ENCODE measurements at regions not wholly inside any gene's neighbourhood (a gene's known extent, or its start where the extent isn't known, plus 50 kb on each side); places are given as distances from the start of the nearest gene placed in this dataset.

GRCh38 chr4:96134806-96135205, 294.9 kb downstream of the PDHA2 start:
- no peak overlapping the region for H3K27ac ChIP-seq (ENCODE audit: low read depth, low read length)
- no peaks in the 10 kb centered on the region for H3K79me2 ChIP-seq (ENCODE audit: control insufficient read depth, insufficient read depth, low read length, unreplicated experiment)
- H3K36me3 ChIP-seq (ENCODE audit: insufficient read depth, low read length) = no peaks in the 10 kb centered on the region
- H3K4me3 ChIP-seq (ENCODE audit: low read depth, low read length) = no peak overlapping the region
- H3K27me3 ChIP-seq (ENCODE audit: insufficient read depth, low read length) = no peaks in the 10 kb centered on the region
- no peaks in the 10 kb centered on the region for H3K4me1 ChIP-seq (ENCODE audit: control insufficient read depth, insufficient read depth, low read length, unreplicated experiment)
- H2AFZ ChIP-seq (ENCODE audit: low read length, unreplicated experiment) = no peak overlapping the region

GRCh38 chr4:96136056-96136455, 296.2 kb downstream of the PDHA2 start:
- no peaks in the 10 kb centered on the region for H3K27me3 ChIP-seq (ENCODE audit: insufficient read depth, low read length)
- H3K36me3 ChIP-seq (ENCODE audit: insufficient read depth, low read length) = no peaks in the 10 kb centered on the region
- H2AFZ ChIP-seq (ENCODE audit: low read length, unreplicated experiment) = no peak overlapping the region
- H3K27ac ChIP-seq (ENCODE audit: low read depth, low read length) = no peak overlapping the region
- H3K4me3 ChIP-seq (ENCODE audit: low read depth, low read length) = no peak overlapping the region
- H3K79me2 ChIP-seq (ENCODE audit: control insufficient read depth, insufficient read depth, low read length, unreplicated experiment) = no peaks in the 10 kb centered on the region
- no peaks in the 10 kb centered on the region for H3K4me1 ChIP-seq (ENCODE audit: control insufficient read depth, insufficient read depth, low read length, unreplicated experiment)

- Histone ChIP-seq H3K79me2 (ENCODE audit: control insufficient read depth, insufficient read depth, low read length, unreplicated experiment) (no peaks in the 10 kb centered on the region), H3K4me1 (ENCODE audit: control insufficient read depth, insufficient read depth, low read length, unreplicated experiment) (no peaks in the 10 kb centered on the region), H3K36me3 (ENCODE audit: insufficient read depth, low read length) (no peaks in the 10 kb centered on the region), H3K27me3 (ENCODE audit: insufficient read depth, low read length) (no peaks in the 10 kb centered on the region), H3K4me3 (ENCODE audit: low read depth, low read length) (no peak overlapping the region), H2AFZ (ENCODE audit: low read length, unreplicated experiment) (no peak overlapping the region), H3K27ac (ENCODE audit: low read depth, low read length) (no peak overlapping the region)
Measured at GRCh38 chr4:96139251-96139929, 299.5 kb downstream of the PDHA2 start.

GRCh38 chr4:96145601-96146000, 305.7 kb downstream of the PDHA2 start:
- Histone ChIP-seq H2AFZ (ENCODE audit: low read length, unreplicated experiment) (no peak overlapping the region), H3K4me1 (ENCODE audit: control insufficient read depth, insufficient read depth, low read length, unreplicated experiment) (no peaks in the 10 kb centered on the region), H3K36me3 (ENCODE audit: insufficient read depth, low read length) (no peaks in the 10 kb centered on the region), H3K4me3 (ENCODE audit: low read depth, low read length) (no peak overlapping the region), H3K79me2 (ENCODE audit: control insufficient read depth, insufficient read depth, low read length, unreplicated experiment) (no peaks in the 10 kb centered on the region), H3K27ac (ENCODE audit: low read depth, low read length) (no peak overlapping the region), H3K27me3 (ENCODE audit: insufficient read depth, low read length) (no peaks in the 10 kb centered on the region)

- H3K4me1 ChIP-seq (ENCODE audit: control insufficient read depth, insufficient read depth, low read length, unreplicated experiment) = no peaks in the 10 kb centered on the region
- H3K79me2 ChIP-seq (ENCODE audit: control insufficient read depth, insufficient read depth, low read length, unreplicated experiment) = no peaks in the 10 kb centered on the region
- H3K27ac ChIP-seq (ENCODE audit: low read depth, low read length) = no peak overlapping the region
- no peaks in the 10 kb centered on the region for H3K36me3 ChIP-seq (ENCODE audit: insufficient read depth, low read length)
- H2AFZ ChIP-seq (ENCODE audit: low read length, unreplicated experiment) = no peak overlapping the region
- H3K27me3 ChIP-seq (ENCODE audit: insufficient read depth, low read length) = no peaks in the 10 kb centered on the region
- H3K4me3 ChIP-seq (ENCODE audit: low read depth, low read length) = no peak overlapping the region
Measured at GRCh38 chr4:96146686-96147085, 306.8 kb downstream of the PDHA2 start.

GRCh38 chr4:96149894-96150293, 310.0 kb downstream of the PDHA2 start:
- no peaks in the 10 kb centered on the region for H3K4me1 ChIP-seq (ENCODE audit: control insufficient read depth, insufficient read depth, low read length, unreplicated experiment)
- no peak overlapping the region for H3K27ac ChIP-seq (ENCODE audit: low read depth, low read length)
- H3K79me2 ChIP-seq (ENCODE audit: control insufficient read depth, insufficient read depth, low read length, unreplicated experiment) = no peaks in the 10 kb centered on the region
- H3K27me3 ChIP-seq (ENCODE audit: insufficient read depth, low read length) = no peaks in the 10 kb centered on the region
- H2AFZ ChIP-seq (ENCODE audit: low read length, unreplicated experiment) = no peak overlapping the region
- no peak overlapping the region for H3K4me3 ChIP-seq (ENCODE audit: low read depth, low read length)
- H3K36me3 ChIP-seq (ENCODE audit: insufficient read depth, low read length) = no peaks in the 10 kb centered on the region

- Histone ChIP-seq H3K4me3 (ENCODE audit: low read depth, low read length) (no peak overlapping the region), H3K27me3 (ENCODE audit: insufficient read depth, low read length) (no peaks in the 10 kb centered on the region), H3K27ac (ENCODE audit: low read depth, low read length) (no peak overlapping the region), H3K36me3 (ENCODE audit: insufficient read depth, low read length) (no peaks in the 10 kb centered on the region), H3K79me2 (ENCODE audit: control insufficient read depth, insufficient read depth, low read length, unreplicated experiment) (no peaks in the 10 kb centered on the region), H2AFZ (ENCODE audit: low read length, unreplicated experiment) (no peak overlapping the region), H3K4me1 (ENCODE audit: control insufficient read depth, insufficient read depth, low read length, unreplicated experiment) (no peaks in the 10 kb centered on the region)
Measured at GRCh38 chr4:96150466-96150865, 310.6 kb downstream of the PDHA2 start.

GRCh38 chr4:96152824-96153223, 312.9 kb downstream of the PDHA2 start:
- no peak overlapping the region for H3K27ac ChIP-seq (ENCODE audit: low read depth, low read length)
- H3K4me1 ChIP-seq (ENCODE audit: control insufficient read depth, insufficient read depth, low read length, unreplicated experiment) = no peaks in the 10 kb centered on the region
- no peaks in the 10 kb centered on the region for H3K36me3 ChIP-seq (ENCODE audit: insufficient read depth, low read length)
- H3K27me3 ChIP-seq (ENCODE audit: insufficient read depth, low read length) = no peaks in the 10 kb centered on the region
- H2AFZ ChIP-seq (ENCODE audit: low read length, unreplicated experiment) = no peak overlapping the region
- no peak overlapping the region for H3K4me3 ChIP-seq (ENCODE audit: low read depth, low read length)
- no peaks in the 10 kb centered on the region for H3K79me2 ChIP-seq (ENCODE audit: control insufficient read depth, insufficient read depth, low read length, unreplicated experiment)

GRCh38 chr4:96154676-96155075, 314.8 kb downstream of the PDHA2 start:
- Histone ChIP-seq H3K79me2 (ENCODE audit: control insufficient read depth, insufficient read depth, low read length, unreplicated experiment) (no peaks in the 10 kb centered on the region), H2AFZ (ENCODE audit: low read length, unreplicated experiment) (no peak overlapping the region)

GRCh38 chr4:96162636-96163035, 322.7 kb downstream of the PDHA2 start:
- H2AFZ ChIP-seq (ENCODE audit: low read length, unreplicated experiment) = peak overlapping the region; percentile 19
- H3K4me3 ChIP-seq (ENCODE audit: low read depth, low read length) = no peak overlapping the region
- no peaks in the 10 kb centered on the region for H3K36me3 ChIP-seq (ENCODE audit: insufficient read depth, low read length)
- H3K27ac ChIP-seq (ENCODE audit: low read depth, low read length) = peak overlapping the region; percentile 19; the same call in 1 of the 2 replicates
- H3K4me1 ChIP-seq (ENCODE audit: control insufficient read depth, insufficient read depth, low read length, unreplicated experiment) = peaks cover 29% of the 10 kb centered on the region
- no peaks in the 10 kb centered on the region for H3K79me2 ChIP-seq (ENCODE audit: control insufficient read depth, insufficient read depth, low read length, unreplicated experiment)
- H3K27me3 ChIP-seq (ENCODE audit: insufficient read depth, low read length) = no peaks in the 10 kb centered on the region

More at GRCh38 chr4:96154676-96155075, 314.8 kb downstream of the PDHA2 start:
- H3K4me3 ChIP-seq (ENCODE audit: low read depth, low read length) = no peak overlapping the region
- no peaks in the 10 kb centered on the region for H3K4me1 ChIP-seq (ENCODE audit: control insufficient read depth, insufficient read depth, low read length, unreplicated experiment)
- no peaks in the 10 kb centered on the region for H3K27me3 ChIP-seq (ENCODE audit: insufficient read depth, low read length)
- H3K36me3 ChIP-seq (ENCODE audit: insufficient read depth, low read length) = no peaks in the 10 kb centered on the region
- no peak overlapping the region for H3K27ac ChIP-seq (ENCODE audit: low read depth, low read length)

GRCh38 chr4:96164814-96165351, 325.0 kb downstream of the PDHA2 start:
- Histone ChIP-seq H3K4me1 (ENCODE audit: control insufficient read depth, insufficient read depth, low read length, unreplicated experiment) (peaks cover 29% of the 10 kb centered on the region), H2AFZ (ENCODE audit: low read length, unreplicated experiment) (peak overlapping the region; percentile 20), H3K27me3 (ENCODE audit: insufficient read depth, low read length) (no peaks in the 10 kb centered on the region), H3K79me2 (ENCODE audit: control insufficient read depth, insufficient read depth, low read length, unreplicated experiment) (no peaks in the 10 kb centered on the region), H3K4me3 (ENCODE audit: low read depth, low read length) (no peak overlapping the region), H3K36me3 (ENCODE audit: insufficient read depth, low read length) (no peaks in the 10 kb centered on the region), H3K27ac (ENCODE audit: low read depth, low read length) (peak overlapping the region; percentile 89)
